GM18867 (cell line): ENCODE measurements at regions not wholly inside any gene's neighbourhood (a gene's known extent, or its start where the extent isn't known, plus 50 kb on each side); places are given as distances from the start of the nearest gene placed in this dataset.

Experiments
- ATAC-seq: cut with Tn5 transposase; IDR thresholded peaks from one replicate; pipeline ENCODE4 v1.9.1; 2021; ENCODE audit warnings: mild to moderate bottlenecking, moderate library complexity; ENCODE audit not compliant: unreplicated experiment

DNA sequence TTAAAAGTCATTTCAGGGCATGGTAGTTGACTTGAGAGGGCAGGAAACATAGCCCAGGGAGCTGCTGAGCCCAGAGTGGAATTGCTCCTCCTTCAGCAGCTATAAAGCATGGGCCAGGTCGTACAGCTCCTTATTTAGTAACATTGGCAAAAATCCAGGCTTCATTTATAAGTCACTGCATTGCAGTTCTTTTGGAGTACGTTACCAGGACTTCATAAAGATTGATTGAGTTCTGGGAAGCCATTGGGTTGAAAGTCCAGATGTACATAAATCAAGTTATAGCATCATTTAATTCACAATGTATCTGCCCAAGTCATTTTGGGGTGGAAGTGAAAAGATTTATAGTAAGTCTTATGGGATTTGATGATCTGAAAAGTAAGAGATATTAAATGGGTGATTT lies 53.0 kb upstream of the ANKEF1 start:
- no peak for ATAC-seq

DNA sequence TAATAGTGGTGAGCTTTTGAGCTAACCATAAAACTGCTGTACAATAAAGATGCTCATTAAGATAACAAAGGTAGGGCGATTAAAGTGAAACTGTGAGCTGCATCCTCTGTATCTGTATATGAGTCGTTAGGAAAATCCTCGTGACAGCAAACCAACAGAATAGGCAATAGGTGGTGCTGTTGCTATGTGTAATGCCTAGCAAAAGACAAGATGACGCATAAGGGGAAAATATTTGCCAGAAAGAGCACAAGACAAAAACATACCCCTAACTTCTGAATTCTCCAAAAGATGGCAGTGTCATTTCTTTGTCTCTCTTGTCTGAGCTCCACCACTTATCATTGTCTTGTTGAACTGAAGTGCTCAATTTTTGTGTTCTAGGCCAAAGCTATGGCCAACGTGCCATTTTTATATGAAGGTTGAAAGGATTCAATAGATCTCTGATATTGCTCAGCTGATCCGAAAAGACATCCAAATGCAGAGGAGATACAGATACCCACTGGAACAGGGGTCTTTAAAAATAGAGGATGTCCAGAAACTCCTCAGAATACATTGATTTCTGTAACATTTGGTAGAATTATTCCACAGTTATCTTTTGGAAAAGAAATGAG lies 56.3 kb upstream of the ANKEF1 start:
- ATAC-seq, result peak; percentile 99

- ATAC-seq, result no peak
Observed at GRCh38 chr20:9977629-9978028, 57.2 kb upstream of the ANKEF1 start.

DNA sequence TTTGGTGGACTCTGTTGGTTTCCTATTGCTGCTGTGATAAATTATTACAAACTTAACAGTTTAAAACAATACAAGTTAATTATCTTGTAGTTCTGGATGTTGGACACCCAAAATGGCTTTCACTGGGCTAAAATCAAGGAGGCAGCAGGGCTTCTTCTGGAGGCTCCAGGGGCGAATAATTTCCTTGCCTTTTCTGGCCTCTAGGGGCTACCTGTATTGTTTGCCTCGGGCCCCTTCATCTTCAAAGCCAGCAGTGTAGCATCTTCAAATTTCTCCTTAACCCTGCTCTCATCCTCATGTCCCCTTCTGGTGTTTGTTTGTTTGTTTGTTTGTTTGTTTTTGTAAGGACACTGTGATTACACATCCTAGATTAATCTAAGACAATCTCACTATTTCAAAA lies 60.5 kb upstream of the ANKEF1 start:
- no peak for ATAC-seq

DNA sequence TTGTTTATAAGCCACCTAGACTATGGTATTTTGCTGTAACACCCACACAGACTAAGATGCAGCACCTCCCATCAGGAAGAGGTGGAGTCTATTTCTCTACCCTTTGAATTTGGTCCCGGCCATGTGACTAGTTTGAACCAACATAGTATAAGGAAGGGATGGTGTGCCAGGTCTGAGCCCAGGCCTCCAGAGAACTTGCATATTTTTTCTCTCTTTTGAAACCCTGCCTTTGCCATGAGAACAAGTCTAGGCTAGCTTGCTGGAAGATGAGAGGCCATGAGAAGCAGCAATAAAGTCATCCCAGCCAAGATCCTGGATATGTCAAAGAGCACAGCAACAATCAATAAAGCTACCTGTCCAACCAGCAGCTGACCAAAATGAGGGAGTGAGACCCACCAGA lies 63.0 kb upstream of the ANKEF1 start:
- no peak for ATAC-seq

DNA sequence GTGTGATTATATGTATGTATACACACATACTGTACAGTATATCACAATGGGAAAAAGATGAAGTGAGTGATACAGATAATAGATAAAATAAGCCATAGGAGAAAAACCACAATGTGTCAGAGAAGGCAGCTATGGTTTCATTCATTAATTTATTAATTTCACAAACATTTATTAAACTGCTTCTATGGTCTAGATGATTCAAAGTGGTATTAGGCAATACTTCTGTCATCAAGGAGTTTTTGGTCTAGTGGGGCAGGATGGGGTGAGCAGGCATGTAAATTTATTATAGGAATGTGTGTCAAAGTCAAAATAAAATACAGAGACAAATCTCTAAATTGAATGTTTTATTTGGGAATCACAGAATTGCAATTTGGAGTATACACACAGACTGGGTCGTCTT lies 65.2 kb upstream of the ANKEF1 start:
- ATAC-seq, result no peak

GRCh38 chr20:9968015-9968414 lies 66.8 kb upstream of the ANKEF1 start:
- no peak for ATAC-seq

GRCh38 chr20:9966966-9967365 lies 67.8 kb upstream of the ANKEF1 start:
- no peak for ATAC-seq

- no peak for ATAC-seq
Observed at GRCh38 chr20:9963029-9963428, 71.8 kb upstream of the ANKEF1 start.

DNA sequence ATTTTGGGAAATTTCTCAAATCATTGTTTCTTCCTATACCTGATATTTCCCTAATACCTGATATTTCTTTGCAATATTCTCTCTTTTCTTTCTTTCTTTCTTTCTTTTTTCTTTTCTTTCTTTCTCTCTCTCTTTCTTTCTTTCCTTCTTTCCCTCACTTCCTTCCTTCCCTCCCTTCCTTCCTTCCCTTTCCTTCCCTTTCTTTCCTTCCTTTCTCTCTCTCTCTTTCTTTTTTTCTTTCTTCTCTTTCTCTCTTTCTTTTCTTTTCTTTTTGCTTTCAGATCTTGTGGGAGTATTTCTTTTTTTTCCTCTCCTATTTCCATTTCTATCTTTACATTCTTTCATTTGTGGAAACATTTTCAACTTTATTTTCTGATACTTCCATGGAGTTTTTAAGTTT lies 76.1 kb upstream of the ANKEF1 start:
- no peak for ATAC-seq

GRCh38 chr20:9955646-9956045 lies 79.1 kb upstream of the ANKEF1 start:
- no peak for ATAC-seq

DNA sequence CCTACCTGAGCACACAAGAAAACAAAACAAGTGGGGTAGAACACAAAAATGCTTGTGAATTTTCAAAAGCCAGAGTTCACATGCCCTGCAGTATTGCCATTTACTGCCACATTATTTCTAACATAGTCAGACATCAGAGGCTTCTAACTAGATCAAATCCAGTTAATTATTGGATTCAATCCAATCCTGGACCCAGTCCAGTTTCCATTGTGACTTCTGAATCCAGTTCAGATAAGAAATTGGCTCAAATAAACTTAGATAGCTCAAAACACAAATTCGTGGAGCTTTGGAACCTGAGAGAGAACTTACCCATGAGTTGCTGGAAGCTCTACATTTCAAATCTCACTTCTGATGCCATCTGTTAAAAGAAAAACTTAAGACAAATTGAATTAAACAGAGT lies 85.2 kb upstream of the ANKEF1 start:
- ATAC-seq, result no peak

DNA sequence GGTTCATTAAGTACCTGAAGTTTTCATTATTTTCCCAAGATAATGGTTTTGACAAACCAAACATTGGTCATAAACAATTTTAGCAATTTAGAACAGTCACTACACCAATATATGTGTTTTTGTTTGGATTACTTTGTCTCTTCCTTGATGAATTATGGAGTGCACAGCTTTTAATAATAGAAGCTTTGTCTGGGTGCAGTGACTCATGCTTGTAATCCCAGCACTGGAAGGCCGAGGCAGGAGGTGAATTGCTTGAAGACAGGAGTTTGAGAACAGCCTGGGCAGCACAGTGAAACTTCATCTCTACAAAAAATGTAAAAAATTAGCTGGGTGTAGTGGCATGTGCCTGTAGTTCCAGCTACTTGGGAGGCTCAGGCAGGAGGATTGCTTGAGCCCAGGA lies 89.4 kb upstream of the ANKEF1 start:
- no peak for ATAC-seq

DNA sequence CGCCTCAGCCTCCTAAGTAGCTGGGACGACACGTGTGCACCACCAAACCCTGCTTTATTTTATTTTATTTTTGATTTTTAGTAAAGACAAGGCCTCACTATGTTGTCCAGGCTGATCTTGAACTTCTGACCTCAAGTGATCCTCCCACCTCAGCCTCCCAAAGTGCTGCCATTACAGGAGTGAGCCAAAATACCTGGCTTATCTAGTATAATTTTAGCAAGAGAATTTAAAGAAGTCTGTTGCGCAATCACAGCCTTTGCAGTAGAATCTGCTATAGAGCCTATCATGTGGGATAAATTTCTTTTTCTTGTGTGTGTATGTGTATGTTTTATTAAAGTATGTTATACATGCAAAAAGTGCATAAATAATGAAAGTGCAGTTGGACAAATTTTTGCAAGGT lies 92.1 kb upstream of the ANKEF1 start:
- ATAC-seq, result no peak

- no peak for ATAC-seq
Observed at GRCh38 chr20:9940329-9940728, 94.5 kb upstream of the ANKEF1 start.

- no peak for ATAC-seq
Observed at GRCh38 chr20:9939231-9939630, 95.6 kb upstream of the ANKEF1 start.

DNA sequence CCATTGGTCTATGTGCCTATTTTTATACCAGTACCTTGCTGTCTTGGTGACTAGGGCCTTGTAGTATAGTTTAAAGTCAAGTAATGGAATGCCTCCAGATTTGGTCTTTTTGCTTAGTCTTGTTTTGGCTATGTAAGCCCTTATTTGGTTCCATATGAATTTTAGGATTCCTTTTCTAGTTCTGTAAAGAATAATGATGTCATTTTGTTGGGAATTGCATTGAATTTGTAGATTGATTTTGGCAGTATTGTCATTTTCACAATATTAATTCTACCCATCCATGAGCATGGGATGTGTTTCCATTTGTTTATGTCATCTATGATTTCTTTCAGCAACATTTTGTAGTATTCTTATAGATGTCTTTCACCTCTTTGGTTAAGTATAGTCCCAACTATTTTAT lies 96.4 kb upstream of the PAK5 start:
- ATAC-seq, result no peak

- ATAC-seq, result no peak
Observed at GRCh38 chr20:9930142-9930541, 91.3 kb upstream of the PAK5 start.

DNA sequence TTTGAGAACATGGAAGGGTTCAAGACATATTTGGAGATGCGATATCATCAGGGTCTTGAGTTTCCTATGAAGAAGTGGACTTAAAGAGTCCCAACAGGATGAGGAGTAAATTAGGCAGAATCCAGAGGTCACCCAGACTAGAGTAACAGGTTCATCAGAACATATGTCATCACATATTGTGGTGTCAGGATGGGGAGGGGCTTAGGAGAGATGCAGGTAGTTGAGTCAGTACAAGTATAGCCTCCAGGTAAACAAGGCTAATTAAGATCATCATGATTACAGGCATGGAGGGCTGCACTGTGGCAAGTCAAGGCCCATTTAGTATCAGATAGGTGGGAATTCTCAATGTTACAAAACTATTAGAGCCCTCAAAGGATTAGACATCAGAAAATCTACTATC lies 90.1 kb upstream of the PAK5 start:
- ATAC-seq, result no peak

DNA sequence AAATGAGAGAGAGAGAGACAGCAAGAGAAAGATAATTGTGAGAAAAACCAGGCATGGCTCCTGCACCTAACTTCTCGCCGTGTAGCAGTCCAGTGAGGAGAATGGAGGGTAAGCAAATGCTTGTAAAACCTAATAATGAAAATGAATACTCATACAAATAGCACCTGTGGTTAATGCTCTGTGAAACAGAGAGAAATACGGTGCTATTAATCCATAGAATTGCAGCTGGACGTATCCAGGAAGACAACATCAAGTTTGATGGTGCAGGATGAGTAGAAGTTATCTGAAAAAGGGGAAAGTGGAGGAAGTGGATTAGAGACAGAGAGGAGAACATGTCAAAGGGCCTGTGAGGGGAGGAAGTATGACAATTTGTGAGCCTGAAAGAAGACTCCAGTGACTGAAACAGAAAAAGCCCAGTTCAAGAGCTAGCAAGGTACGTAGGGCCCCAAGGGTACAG lies 89.4 kb upstream of the PAK5 start:
- peak; percentile 88 for ATAC-seq

DNA sequence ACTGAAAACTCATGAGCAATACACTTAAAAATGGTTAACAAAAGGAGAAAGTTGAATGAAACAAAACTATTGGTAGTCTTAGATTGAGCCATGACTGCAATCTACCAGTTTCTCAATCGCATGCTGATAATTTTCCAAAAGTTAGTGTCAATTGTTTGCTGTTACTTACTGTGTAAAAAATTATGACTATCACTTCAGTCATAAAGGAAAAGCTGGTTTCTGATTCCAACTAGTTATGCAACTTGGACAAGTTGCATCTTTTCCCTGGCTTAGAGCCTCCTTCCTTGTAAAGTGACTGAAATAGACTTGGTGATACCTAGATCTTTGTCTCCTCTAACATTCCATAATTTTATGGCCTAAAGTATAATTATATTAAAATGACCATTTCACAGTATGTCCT lies 88.3 kb upstream of the PAK5 start:
- no peak for ATAC-seq

- no peak for ATAC-seq
Observed at GRCh38 chr20:9926476-9926875, 87.6 kb upstream of the PAK5 start.

DNA sequence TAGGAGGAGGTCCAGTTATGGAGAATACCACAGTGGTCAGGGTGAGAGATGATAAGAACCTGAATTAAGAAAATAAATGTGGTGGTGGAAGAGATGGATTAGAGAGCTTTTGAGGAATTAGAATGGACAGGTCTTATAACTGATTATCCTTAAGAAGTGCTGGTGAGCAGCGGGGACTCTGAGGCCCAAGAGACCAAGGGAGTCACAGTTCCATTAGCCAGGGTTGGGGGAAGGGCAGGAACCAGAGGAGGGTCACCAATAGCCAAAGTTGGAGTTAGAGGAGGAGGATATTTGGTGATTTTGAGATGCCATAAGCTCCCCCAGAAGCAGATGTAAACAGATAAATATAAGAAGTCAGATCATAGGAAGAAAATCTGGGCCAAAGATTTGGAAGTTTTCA lies 87.1 kb upstream of the PAK5 start:
- no peak for ATAC-seq

- ATAC-seq, result no peak
Observed at GRCh38 chr20:9923648-9924047, 84.8 kb upstream of the PAK5 start.
